ENCODE measurements at regions not wholly inside any gene's neighbourhood (a gene's known extent, or its start where the extent isn't known, plus 50 kb on each side); places are given as distances from the start of the nearest gene placed in this dataset.

- DNase-seq (ENCODE audit: low read depth in 2 of 2): no peak
- no peak for TF ChIP-seq CTCF (IDR thresholded peaks at IDR 0.05; ENCODE audit: low read depth, low read length)
- H3K4me3 ChIP-seq (replicated peaks in 1 of 2; ENCODE audit: low read depth in 2 of 2, low read length in 2 of 2): no peak overlapping the region
These were observed 468.9 kb upstream of the MYT1L start for GRCh38 chr2:2800001-2800400.

- no peak for TF ChIP-seq CTCF (IDR thresholded peaks at IDR 0.05; ENCODE audit: low read depth, low read length)
- H3K4me3 ChIP-seq (replicated peaks in 1 of 2; ENCODE audit: low read depth in 2 of 2, low read length in 2 of 2): no peak overlapping the region
- DNase-seq (ENCODE audit: low read depth in 2 of 2): no peak
These were observed 468.1 kb upstream of the MYT1L start for GRCh38 chr2:2799151-2799697.

GRCh38 chr2:2798337-2798736 lies 467.3 kb upstream of the MYT1L start:
- DNase-seq (ENCODE audit: low read depth in 2 of 2): no peak
- no peak for TF ChIP-seq CTCF (IDR thresholded peaks at IDR 0.05; ENCODE audit: low read depth, low read length)
- H3K4me3 ChIP-seq (replicated peaks in 1 of 2; ENCODE audit: low read depth in 2 of 2, low read length in 2 of 2): no peak overlapping the region

- TF ChIP-seq CTCF (IDR thresholded peaks at IDR 0.05; ENCODE audit: low read depth, low read length): no peak
- no peak overlapping the region for H3K4me3 ChIP-seq (replicated peaks in 1 of 2; ENCODE audit: low read depth in 2 of 2, low read length in 2 of 2)
- DNase-seq (ENCODE audit: low read depth in 2 of 2): no peak
These were observed 466.7 kb upstream of the MYT1L start for GRCh38 chr2:2797797-2798196.

- no peak for TF ChIP-seq CTCF (IDR thresholded peaks at IDR 0.05; ENCODE audit: low read depth, low read length)
- DNase-seq (ENCODE audit: low read depth in 2 of 2): no peak
- no peak overlapping the region for H3K4me3 ChIP-seq (replicated peaks in 1 of 2; ENCODE audit: low read depth in 2 of 2, low read length in 2 of 2)
These were observed 465.1 kb upstream of the MYT1L start for GRCh38 chr2:2796207-2796606.

GRCh38 chr2:2795438-2796091 lies 464.5 kb upstream of the MYT1L start:
- no peak for TF ChIP-seq CTCF (IDR thresholded peaks at IDR 0.05; ENCODE audit: low read depth, low read length)
- DNase-seq (ENCODE audit: low read depth in 2 of 2): no peak
- no peak overlapping the region for H3K4me3 ChIP-seq (replicated peaks in 1 of 2; ENCODE audit: low read depth in 2 of 2, low read length in 2 of 2)
